NCI-H524 (cell line): ENCODE measurements at regions not wholly inside any gene's neighbourhood (a gene's known extent, or its start where the extent isn't known, plus 50 kb on each side); places are given as distances from the start of the nearest gene placed in this dataset.
"Not testable (repeated sequence)": the region's sequence is repeated elsewhere in the genome, so short reads cannot be mapped to it uniquely, and the experiment has no call there.

Experiments used
- DNase-seq, 2 experiments: peaks; one replicate each; lab custom pipeline; 2025; lab: John Stamatoyannopoulos, UW

GRCh38 chr1:5632814-5633213, 359.4 kb downstream of the NPHP4 start:
- no peak for DNase-seq

GRCh38 chr1:5632224-5632623, 360.0 kb downstream of the NPHP4 start:
- DNase-seq: no peak

- no peak for DNase-seq
Observed at GRCh38 chr1:5628416-5628815, 363.8 kb downstream of the NPHP4 start.

GRCh38 chr1:5623399-5623798, 368.8 kb downstream of the NPHP4 start:
- no peak for DNase-seq

- no peak for DNase-seq
Observed at GRCh38 chr1:5622412-5622811, 369.8 kb downstream of the NPHP4 start.

- DNase-seq: no peak
Observed at GRCh38 chr1:5621692-5622091, 370.5 kb downstream of the NPHP4 start.

GRCh38 chr1:5620997-5621396, 371.2 kb downstream of the NPHP4 start:
- DNase-seq: peak in 1 of 2 experiments; percentile 21

- no peak for DNase-seq
Observed at GRCh38 chr1:5620418-5620817, 371.8 kb downstream of the NPHP4 start.

GRCh38 chr1:5619469-5619868, 372.8 kb downstream of the NPHP4 start:
- DNase-seq: no peak

GRCh38 chr1:5617546-5617945, 374.7 kb downstream of the NPHP4 start:
- DNase-seq: no peak

- DNase-seq: no peak
Observed at GRCh38 chr1:5617179-5617520, 375.1 kb downstream of the NPHP4 start.

GRCh38 chr1:5616366-5617178, 375.7 kb downstream of the NPHP4 start:
- no peak for DNase-seq

- DNase-seq: no peak
Observed at GRCh38 chr1:5615076-5615475, 377.1 kb downstream of the NPHP4 start.

- no peak for DNase-seq
Observed at GRCh38 chr1:5613900-5614299, 378.3 kb downstream of the NPHP4 start.

GRCh38 chr1:5611851-5612250, 380.4 kb downstream of the NPHP4 start:
- DNase-seq: no peak

GRCh38 chr1:5611431-5611830, 380.8 kb downstream of the NPHP4 start:
- DNase-seq: no peak

GRCh38 chr1:5610432-5610831, 381.8 kb downstream of the NPHP4 start:
- DNase-seq: no peak

- no peak for DNase-seq
Observed at GRCh38 chr1:5603353-5604104, 388.7 kb downstream of the NPHP4 start.

- not testable (repeated sequence) for DNase-seq
Observed at GRCh38 chr1:5602718-5603117, 389.5 kb downstream of the NPHP4 start.

GRCh38 chr1:5601516-5601915, 390.7 kb downstream of the NPHP4 start:
- no peak for DNase-seq

- no peak for DNase-seq
Observed at GRCh38 chr1:5599541-5599940, 392.7 kb downstream of the NPHP4 start.

- no peak for DNase-seq
Observed at GRCh38 chr1:5598824-5599395, 393.3 kb downstream of the NPHP4 start.
